Fibroblast of upper back skin (primary cell): ENCODE measurements at regions not wholly inside any gene's neighbourhood (a gene's known extent, or its start where the extent isn't known, plus 50 kb on each side); places are given as distances from the start of the nearest gene placed in this dataset.
"Not testable (repeated sequence)": the region's sequence is repeated elsewhere in the genome, so short reads cannot be mapped to it uniquely, and the experiment has no call there.

ENCODE experiments used
- DNase-seq: peaks from one replicate; pipeline ENCODE4 v3.0.0-alpha.2; 2013

DNA sequence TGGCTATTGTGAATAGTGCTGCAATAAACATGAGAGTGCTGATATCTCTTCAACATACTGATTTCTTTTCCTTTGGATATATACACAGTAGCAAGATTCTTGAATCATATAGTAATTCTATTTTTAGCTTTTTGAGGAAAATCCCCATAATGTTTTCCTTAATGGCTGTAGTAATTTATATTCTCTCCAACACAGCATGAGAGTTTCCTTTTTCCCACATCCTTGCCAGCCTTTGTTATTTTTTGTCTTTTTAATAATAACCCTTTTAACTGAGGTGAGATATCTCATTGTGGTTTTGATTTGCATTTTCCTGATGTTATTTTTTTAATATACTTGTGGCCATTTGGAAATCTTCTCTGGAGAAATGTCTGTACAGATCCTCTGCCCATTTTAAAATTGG, 132.6 kb downstream of the PRL start:
- DNase-seq, result no peak

DNA sequence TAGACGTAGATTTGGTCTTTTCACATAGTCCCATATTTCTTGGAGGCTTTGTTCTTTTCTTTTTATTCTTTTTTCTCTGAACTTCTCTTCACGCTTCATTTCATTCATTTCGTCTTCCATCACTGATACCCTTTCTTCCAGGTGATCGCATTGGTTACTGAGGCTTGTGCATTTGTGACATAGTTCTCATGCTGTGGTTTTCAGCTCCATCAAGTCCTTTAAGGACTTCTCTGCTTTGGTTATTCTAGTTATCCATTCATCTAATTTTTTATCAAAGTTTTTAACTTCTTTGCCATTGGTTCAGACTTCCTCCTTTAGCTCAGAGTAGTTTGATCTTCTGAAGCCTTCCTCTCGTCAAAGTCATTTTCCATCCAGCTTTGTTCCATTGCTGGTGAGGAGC, 125.8 kb downstream of the PRL start:
- not testable (repeated sequence) for DNase-seq

DNA sequence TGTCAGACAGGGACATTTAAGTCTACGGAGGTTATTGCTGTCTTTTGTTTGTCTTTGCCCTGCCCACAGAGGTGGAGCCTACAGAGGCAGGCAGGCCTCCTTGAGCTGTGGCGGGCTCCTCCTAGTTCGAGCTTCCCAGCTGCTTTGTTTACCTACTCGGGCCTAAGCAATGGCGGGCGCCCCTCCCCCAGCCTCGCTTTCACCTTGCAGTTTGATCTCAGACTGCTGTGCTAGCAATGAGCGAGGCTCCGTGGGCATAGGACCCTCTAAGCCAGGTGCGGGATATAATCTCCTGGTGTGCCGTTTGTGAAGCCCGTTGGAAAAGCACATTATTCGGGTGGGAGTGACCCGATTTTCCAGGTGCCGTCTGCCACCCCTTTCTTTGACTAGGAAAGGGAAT, 125.0 kb downstream of the PRL start:
- not testable (repeated sequence) for DNase-seq

DNA sequence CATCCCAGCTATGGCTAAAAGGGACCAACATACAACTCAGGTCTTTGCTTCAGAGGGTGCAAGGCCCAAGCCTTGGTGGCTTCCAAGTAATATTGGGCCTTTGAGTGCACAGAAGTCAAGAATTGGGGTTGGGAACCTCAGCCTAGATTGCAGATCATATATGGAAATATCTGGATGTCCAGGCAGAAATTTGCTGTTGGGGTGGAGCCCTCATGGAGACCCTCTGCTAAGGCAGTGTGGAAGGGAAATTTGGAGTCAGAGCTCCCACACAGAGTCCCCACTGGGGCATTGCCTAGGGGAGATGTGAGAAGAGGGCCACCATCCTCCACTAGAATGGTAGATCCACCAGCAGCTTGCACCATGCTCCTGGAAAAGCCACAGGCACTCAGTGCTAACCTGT, 123.5 kb downstream of the PRL start:
- no peak for DNase-seq

DNA sequence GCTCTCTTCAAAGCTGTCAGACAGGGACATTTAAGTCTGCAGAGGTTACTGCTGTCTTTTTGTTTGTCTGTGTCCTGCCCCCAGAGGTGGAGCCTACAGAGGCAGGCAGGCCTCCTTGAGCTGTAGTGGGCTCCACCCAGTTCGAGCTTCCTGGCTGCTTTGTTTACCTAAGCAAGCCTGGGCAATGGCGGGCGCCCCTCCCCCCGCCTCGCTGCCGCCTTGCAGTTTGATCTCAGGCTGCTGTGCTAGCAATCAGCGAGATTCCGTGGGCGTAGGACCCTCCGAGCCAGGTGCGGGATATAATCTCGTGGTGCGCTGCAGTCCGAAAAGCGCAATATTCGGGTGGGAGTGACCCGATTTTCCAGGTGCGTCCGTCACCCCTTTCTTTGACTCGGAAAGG, 116.6 kb downstream of the PRL start:
- not testable (repeated sequence) for DNase-seq

DNA sequence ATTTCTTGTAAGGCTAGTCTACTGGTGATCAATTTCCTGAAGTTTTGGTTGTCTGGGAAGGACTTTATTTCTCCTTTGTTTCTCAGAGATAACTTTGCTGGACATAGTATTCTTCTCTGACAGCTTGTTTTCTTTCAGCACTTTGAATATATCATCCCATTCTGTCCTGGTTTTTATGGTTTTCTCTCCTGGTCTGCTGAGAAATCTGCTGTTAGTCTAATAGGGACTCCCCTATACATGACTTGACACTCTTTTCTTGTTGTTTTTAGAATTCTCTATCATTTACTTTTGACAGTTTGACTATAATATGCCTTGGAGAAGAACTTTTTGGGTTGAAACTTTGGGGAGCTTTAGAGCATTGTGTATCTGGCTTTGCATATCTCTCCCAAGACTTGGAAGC, 112.5 kb downstream of the PRL start:
- no peak for DNase-seq

DNA sequence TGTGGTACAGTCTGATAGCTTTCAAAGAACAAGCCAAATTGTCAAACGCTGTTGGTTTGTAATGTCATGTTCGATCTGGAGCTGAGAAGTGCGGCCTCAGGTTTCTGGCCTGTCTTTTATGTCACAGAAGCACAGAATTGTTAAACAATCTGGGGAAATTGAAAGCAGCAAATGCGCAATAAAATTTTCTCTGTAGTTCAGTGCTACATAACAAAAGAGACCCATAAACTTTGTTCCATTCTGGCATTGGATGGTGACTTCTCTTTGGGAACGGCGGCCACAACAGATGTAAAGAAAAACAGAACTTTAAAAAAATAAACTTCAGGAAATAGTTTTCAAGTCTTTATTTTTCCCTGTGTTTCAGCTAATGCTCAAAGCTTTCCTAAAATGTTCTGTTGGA, 106.9 kb downstream of the PRL start:
- DNase-seq, result no peak

DNA sequence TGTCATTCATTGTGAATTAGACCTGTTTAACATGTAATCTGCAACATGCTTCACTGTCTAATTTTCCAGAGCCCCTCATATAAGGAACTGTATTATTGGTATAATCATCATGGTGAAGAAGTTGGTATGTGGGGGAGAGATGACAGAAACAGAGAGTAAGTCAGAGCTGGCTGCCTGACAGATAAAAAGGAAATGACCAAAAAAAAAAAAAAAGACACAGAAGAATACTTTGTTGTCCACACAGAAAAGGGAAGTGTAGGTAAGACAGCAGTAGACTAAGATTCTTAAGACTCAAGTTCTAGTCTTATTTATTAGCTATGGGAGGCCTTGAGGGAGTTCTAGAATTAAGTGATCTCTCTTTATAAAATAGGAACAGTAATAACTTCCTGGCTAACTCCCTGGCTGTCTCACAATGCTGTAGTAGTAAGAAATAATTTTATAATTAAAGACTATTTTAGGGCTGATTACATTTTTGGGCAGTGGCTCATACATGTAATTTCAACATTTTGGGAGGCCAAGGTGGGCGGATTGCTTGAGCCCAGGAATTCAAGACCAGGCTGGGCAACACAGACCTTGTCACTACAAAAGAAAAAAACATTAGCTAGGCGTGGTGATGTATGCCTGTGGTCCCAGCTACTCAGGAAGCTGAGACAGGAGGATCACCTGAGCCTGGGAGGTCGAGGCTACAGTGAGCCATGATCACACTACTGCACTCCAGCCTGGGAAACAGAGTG, 102.5 kb downstream of the PRL start:
- peak; percentile 36 for DNase-seq

DNA sequence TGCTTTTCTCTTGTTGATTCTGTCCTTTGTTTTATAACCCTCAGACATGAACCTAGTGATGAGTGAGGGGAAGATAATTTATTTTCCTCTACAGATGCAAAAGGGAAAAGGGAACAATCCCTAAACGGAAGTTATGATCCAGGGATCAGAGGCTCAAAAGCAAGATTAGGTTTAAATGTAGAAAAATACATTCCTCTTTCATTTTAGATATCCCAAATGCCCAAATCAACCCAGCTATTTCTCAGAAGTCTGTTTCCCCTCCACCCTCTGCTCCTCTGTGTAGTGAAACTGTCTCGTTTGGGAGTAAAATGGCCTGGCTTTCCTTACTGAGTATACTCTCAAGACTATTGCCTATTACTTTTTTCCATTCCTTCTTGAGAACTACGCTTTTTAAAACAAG, 97.1 kb downstream of the PRL start:
- no peak for DNase-seq

DNA sequence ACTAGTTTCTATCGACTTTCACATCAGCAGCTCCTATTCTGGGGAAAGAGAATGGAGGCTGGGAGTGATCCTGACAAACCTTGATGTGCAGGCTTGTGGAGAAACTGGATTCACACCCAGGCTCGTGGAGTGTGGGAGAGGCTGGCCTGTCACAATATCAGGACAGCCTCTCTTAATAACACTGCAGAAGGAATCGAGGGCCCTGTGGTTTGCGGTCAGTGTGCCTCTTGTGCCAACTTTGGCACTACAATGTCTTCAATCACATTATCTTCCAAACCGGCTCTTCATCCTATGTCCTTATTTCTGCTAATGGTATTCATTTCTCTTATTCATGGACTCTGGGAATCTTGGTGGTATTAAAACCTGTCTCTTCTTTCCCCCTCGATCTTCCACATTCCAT, 92.7 kb downstream of the PRL start:
- no peak for DNase-seq

DNA sequence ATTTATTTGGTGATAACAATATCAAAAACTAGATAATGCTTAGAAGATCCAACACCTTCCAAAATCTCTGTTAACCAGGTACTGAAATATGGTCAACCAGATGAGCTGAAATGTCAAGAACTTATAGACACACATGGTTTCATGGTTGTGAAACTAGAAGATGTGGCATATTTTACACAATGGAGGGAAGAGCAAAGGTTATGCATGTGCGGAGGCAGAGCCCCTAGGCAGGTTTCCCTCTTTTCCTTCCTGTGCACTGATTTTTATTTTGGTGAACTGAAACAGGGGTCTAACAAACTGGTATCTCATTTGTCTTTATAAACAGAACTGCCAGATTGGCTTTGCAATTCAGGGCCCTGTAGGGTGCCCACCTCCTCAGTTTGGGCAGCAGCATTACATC, 91.6 kb downstream of the PRL start:
- no peak for DNase-seq

DNA sequence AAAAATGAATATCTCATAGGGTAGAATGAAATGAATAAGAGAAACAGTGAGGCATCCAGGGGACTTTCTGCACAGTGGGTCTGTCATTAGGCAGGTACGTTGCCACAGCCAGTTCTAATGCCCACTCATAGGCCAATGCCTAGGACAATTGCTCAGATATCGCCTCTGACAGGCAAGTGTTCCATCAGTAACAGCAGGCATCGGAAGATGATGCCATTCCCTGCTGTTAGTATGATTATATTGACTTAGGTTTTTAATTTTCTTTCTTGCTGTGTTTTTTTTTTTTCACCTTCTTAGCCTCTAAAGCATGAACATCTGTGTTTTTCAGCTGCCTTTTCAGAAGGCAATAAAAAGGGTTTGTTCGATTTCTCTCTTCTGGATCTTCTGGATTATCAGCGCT, 90.7 kb downstream of the PRL start:
- no peak for DNase-seq

DNA sequence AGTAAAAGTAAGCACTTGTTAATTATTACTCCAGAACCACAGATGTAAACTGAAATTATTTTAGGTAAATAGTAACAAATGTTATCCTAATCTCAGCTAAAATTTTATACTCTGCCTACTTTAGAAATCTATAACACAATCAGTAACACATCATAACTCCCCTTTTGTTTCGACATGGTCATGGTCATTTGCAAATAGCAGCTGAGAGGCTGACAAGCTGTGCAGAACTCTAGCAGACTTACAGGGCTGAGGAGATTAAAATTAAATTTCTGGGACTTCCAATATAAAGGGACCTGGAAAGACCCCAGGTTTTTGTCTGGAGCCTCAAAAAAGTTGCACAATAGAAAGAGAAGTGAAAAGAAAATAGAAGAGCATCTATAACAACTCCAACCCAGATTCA, 88.8 kb downstream of the PRL start:
- DNase-seq, result no peak

DNA sequence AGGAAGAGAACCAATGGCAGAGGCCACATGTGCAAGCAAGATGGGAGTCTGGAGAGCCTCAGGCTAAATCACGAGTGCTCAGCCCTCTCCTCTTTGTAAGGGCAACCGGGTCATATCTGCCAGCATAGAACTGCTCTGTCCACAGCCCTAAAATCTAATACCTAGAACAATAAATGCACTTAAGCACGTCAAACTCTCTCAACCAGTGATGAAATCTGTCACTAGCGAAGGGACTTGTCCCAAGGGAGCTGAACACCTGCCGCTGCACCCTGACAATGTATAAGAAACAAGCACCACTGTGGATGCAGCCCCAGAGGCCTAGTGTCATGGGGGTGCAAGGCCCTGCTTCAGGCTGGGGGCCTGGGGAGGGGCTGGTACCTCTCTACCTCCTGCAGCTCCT, 82.5 kb downstream of the PRL start:
- DNase-seq, result no peak

DNA sequence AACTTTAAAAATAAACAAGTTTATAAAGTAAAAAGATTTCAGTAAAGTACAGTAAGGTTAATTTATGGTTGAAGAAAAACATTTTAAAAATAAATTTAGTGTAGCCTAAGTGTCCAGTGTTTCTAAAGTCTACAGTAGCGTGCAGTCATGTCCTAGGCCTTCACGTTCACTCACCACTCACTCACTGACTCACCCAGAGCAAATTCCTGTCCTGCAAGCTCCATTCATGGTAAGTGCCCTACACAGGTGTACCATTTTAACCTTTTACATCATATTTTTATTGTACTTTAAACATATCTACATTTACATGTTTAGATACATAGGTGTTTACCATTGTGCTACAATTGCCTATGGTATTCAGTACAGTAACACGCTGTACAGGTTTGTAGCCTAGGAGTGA, 81.4 kb downstream of the PRL start:
- not testable (repeated sequence) for DNase-seq

DNA sequence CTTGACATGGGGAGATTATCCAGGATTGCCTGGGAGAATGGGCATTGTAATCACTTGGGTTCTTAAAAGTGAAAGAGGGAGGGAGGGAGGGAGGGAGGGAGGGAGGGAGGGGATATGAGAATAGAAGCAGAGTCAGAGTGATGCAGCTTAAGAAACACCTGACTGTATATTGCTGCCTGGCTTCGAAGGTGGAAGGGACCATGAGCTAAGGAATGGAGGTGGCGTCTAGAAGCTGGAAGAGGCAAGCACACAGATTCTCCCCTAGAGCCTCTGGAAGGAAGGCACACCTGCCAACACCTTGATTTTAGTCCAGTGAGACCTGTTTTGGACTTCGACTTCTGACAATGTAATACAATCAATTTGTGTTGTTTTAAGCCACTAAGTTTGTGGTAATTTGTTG, 78.4 kb downstream of the PRL start:
- no peak for DNase-seq

DNA sequence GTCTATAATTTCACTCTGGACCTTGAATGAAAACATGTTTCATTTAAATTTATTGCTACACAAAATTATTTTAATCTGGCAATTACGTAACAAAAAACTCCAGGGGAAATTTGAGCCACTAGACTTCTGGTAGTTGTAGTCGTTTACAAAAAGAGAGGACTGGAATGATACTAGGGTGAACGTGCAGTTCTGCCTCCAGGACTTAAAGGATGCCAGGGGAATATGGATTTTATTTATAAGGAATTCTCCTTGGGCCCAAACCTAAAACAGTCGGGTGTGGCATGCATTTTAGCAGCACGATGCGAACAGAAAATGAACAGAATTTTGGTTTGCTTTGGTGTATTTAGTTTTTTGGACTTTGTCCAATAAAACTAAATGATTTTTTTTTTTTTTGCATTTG, 76.9 kb downstream of the PRL start:
- DNase-seq, result no peak

DNA sequence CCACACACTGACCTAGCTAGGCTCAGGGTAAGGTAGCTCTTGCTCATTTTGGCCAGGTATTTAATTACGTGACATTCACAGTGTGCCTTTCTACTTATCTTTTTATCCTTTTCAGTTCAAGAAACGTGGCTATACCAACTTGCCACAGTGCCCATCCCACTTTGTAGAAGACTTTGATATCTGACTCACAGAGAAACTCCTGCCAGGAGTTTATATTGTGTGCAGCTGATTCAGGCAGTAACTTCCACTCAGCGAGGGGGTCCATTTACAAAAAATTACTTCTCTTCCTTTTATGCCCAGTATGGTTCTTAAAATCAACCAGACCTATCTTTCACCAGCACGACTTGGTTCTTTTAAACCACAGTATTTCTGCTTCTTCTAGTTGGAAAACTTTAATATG, 75.6 kb downstream of the PRL start:
- DNase-seq, result no peak

DNA sequence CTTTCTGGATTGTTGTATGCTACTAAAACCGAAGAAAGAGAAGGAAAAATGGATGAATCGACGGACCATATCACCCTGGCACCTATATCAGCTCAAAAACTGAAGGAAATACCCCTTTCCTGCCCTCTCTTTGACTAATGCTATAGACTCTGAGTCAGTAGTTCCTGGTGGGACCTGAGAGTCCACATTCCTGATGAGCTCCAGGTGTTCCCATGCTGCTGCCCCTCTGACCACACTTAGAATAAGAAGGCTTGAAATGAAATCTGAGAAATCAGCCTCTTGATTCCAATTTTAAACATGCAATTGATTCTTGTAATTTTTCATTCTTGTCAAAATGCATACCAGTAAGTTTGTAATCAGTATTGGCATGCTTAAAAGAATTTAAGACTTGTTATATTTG, 75.2 kb downstream of the PRL start:
- peak; percentile 68 for DNase-seq

DNA sequence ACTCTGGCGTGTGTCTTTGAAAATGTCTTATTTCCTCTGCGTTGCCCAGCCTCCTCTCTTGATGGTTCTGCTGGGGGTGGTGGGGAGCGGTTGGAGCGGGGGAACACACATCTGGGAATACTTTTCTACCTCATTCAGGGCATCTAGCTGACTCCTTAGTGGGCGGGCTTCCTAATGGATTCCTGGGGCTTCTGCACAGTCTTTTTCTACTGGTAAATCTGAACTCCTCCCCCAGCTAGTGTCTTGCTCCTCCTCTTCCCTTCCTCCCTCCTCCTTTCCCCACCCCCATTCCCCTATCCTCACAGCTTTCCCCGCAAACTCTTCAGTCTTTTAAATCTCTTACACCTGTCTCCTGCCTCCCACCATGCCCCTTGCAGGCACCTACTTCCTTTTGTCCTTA, 74.4 kb downstream of the PRL start:
- DNase-seq, result peak; percentile 66

DNA sequence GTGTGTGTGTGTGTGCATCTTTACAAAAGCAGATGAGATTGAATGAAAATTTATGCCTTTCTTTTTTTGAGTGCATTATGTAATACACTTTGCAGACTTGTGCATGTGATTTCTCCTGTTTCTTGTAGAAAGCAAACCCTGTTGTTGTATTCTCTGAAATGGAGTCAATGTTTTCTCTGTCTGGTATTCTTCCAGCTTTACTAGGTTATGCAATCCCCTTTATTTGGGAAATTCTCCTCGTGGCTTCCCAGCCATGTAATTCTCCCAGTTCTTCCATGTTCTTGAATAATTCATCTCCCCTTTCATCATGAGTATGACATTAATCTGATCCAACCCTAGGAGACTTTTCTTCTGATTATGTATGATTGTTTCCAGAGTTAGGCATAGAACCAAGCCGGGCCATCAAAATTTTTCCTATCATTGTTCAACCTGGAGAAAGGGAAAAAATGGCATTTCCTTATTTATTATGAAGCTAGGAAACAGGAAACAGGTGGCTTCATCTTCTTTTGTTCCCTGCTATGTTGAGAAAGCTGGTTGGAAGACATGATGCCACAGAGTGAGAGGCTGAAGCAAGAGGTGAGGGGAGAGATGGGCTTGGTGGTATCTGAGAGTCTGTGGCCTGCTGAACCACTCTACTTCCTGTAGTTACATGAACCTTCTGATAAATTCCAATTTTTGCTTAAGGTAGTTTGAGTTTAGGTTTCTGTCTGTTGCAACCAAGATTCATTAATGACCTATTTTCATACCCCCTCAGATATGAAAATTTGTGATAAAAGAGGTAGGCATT, 68.8 kb downstream of the PRL start:
- peak; percentile 49 for DNase-seq

DNA sequence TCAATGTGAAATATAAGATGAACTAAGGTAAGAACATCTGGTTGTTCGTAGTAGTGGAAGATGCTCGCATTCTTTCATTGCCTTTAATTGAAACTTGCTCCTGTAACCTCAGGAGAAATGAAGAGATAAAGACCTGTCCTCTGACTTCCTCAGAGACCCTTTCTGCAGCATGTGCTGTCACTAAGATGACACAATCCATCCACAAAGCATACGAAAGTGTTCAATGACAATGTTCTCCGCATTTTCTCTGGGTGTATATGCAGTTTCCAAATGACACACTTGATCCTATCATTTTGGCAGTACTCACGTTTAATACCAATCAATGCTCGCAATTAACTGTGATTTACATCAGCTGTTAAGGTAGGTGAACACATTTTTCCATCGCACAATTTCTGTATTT, 65.8 kb downstream of the PRL start:
- no peak for DNase-seq

DNA sequence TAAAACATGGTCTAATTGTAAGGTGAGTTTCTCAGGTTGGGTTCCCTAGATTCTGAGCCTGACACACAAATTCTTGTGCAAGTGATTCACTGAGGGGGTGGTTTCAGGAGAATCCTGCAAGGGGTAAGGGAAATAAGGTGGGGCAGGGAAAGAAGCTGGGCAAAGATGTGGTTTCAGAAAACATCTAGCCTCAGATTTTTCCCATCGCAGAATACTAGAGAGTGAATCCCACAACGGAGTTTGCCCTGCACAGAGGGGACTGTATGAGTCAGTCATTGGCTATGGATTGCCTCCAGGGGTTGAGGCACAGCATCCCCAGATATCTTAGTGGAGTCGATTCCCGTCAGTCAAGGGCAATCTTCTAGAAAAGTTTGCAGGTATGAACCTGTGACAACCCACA, 65.2 kb downstream of the PRL start:
- peak; percentile 74 for DNase-seq

DNA sequence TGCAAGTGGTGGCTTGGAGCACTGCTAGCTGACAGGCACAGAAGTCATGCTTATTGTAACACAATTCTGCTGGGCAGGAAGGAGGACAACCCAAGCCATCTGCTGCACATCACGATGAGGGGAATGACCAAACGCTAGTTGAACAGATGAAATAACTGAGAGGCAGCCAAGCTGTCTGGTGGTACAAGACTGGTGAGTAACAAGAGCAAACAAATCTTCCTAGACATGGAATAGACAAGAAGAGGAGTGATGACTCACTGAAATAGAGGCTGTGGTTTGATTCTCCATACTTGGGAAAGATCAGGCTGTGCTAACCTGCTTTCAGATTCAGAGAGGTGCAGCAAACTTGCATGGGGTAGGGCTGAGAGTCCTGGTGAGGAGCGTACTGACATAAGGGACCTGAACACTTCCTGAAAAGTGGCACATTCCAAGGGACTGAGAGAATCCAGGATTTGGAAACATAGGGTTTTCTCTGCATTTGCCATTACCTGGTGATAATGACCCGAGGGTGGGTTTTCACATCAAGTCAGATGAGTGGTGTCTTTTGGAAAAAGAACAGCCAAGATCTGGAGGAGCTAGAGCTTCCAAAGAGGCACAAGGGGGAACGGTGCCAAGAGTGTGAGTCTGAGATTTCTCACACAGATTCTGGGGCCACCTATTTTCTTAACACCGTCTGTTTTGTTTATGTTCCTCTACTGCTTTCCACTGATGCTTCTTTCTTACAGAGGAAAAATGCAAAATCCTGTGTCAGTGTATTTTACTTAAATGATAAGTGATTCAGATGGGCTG, 60.0 kb downstream of the PRL start:
- peak; percentile 99 for DNase-seq
